Tibial artery (tissue), 4 donors: ENCODE measurements at regions not wholly inside any gene's neighbourhood (a gene's known extent, or its start where the extent isn't known, plus 50 kb on each side); places are given as distances from the start of the nearest gene placed in this dataset.

Experiments
- DNase-seq, 2 donors: peaks; one replicate each; pipeline ENCODE4 v3.0.0-alpha.2; 2019
- H3K27ac ChIP-seq, 2 donors: fragments of 200-600 bp; sonication (generic) in 1 of 2; 1 replicate in 1 of 2; 2 replicates in 1 of 2; pipeline ENCODE4 v1.5.1; 2018 to 2019; ENCODE audit warnings: mild to moderate bottlenecking in 1 of 2
- H3K27me3 ChIP-seq, 2 donors: fragments of 200-600 bp; sonication (generic) in 1 of 2; one replicate each; pipeline versions ENCODE4 v1.5.1 to v1.6.0; 2016 to 2019
- H3K36me3 ChIP-seq, 3 donors: fragments of 200-600 bp; sonication (generic) in 2 of 3; one replicate each; pipeline ENCODE4 v1.5.1; 2016 to 2019; ENCODE audit warnings: mild to moderate bottlenecking in 2 of 3
- H3K4me1 ChIP-seq, 4 donors: fragments of 200-600 bp; sonication (generic) in 2 of 4; 1 replicate in 3 of 4; 2 replicates in 1 of 4; pipeline ENCODE4 v1.5.1; 2016 to 2019
- H3K4me3 ChIP-seq, 2 donors: fragments of 200-600 bp; sonication (generic) in 1 of 2; 1 replicate in 1 of 2; 2 replicates in 1 of 2; pipeline ENCODE4 v1.5.1; 2018 to 2019; ENCODE audit warnings: mild to moderate bottlenecking in 2 of 2
- H3K9me3 ChIP-seq, 3 donors: fragments of 200-600 bp; sonication (generic) in 1 of 3; one replicate each; pipeline ENCODE4 v1.5.1; 2016 to 2019
- CTCF ChIP-seq, 2 experiments: fragments of 200-600 bp in 1 of 2; fragments of 450-650 bp in 1 of 2; IDR thresholded peaks; one replicate each; pipeline ENCODE4 v1.5.1; 2017 to 2019; ENCODE audit warnings: antibody characterized with exemption in 2 of 2, mild to moderate bottlenecking in 1 of 2, moderate library complexity in 1 of 2
- intact Hi-C: fragments of 100-400 bp; cut with DNase I; formaldehyde crosslinking; loops from one replicate; pipeline ENCODE4 v1.15.0; 2023; ENCODE audit warnings: low total_unique reads

GRCh38 chr9:31467075-31467474 is 917.4 kb upstream of the ACO1 start:
- Histone ChIP-seq H3K4me1 (no peaks in the 10 kb centered on the region), H3K4me3 (no peak overlapping the region), H3K27me3 (no peaks in the 10 kb centered on the region), H3K27ac (no peak overlapping the region), H3K9me3 (no peaks in the 10 kb centered on the region), H3K36me3 (no peaks in the 10 kb centered on the region)
- no peak for TF ChIP-seq CTCF (IDR thresholded peaks at IDR 0.05)
- DNase-seq = no peak
- intact Hi-C loops = no loop called here

GRCh38 chr9:31470051-31470450 is 914.4 kb upstream of the ACO1 start:
- no peaks in the 10 kb centered on the region for H3K27me3 ChIP-seq
- intact Hi-C loops = no loop called here
- H3K4me3 ChIP-seq = no peak overlapping the region
- H3K9me3 ChIP-seq = no peaks in the 10 kb centered on the region
- no peaks in the 10 kb centered on the region for H3K4me1 ChIP-seq
- no peak for DNase-seq
- H3K36me3 ChIP-seq = no peaks in the 10 kb centered on the region
- no peak overlapping the region for H3K27ac ChIP-seq
- TF ChIP-seq CTCF (IDR thresholded peaks at IDR 0.05) = no peak

- Histone ChIP-seq H3K9me3 (no peaks in the 10 kb centered on the region), H3K4me3 (no peak overlapping the region), H3K27ac (no peak overlapping the region), H3K36me3 (no peaks in the 10 kb centered on the region), H3K4me1 (no peaks in the 10 kb centered on the region), H3K27me3 (no peaks in the 10 kb centered on the region)
- TF ChIP-seq CTCF (IDR thresholded peaks at IDR 0.05) = no peak
- intact Hi-C loops = no loop called here
- no peak for DNase-seq
These were observed 913.4 kb upstream of the ACO1 start for GRCh38 chr9:31471010-31471409.

GRCh38 chr9:31486630-31487029 is 897.8 kb upstream of the ACO1 start:
- H3K4me1 ChIP-seq = no peaks in the 10 kb centered on the region
- intact Hi-C loops = no loop called here
- H3K27me3 ChIP-seq = no peaks in the 10 kb centered on the region
- no peak for TF ChIP-seq CTCF (IDR thresholded peaks at IDR 0.05)
- no peak overlapping the region for H3K4me3 ChIP-seq
- H3K36me3 ChIP-seq = no peaks in the 10 kb centered on the region
- H3K27ac ChIP-seq = no peak overlapping the region
- DNase-seq = no peak
- H3K9me3 ChIP-seq = no peaks in the 10 kb centered on the region

GRCh38 chr9:31490551-31491106 is 893.8 kb upstream of the ACO1 start:
- Histone ChIP-seq H3K27me3 (no peaks in the 10 kb centered on the region), H3K4me1 (no peaks in the 10 kb centered on the region), H3K27ac (no peak overlapping the region), H3K36me3 (no peaks in the 10 kb centered on the region), H3K9me3 (no peaks in the 10 kb centered on the region), H3K4me3 (no peak overlapping the region)
- no peak for DNase-seq
- intact Hi-C loops = no loop called here
- TF ChIP-seq CTCF (IDR thresholded peaks at IDR 0.05) = no peak

GRCh38 chr9:31492229-31492628 is 892.2 kb upstream of the ACO1 start:
- Histone ChIP-seq H3K4me3 (no peak overlapping the region), H3K27ac (no peak overlapping the region), H3K4me1 (no peaks in the 10 kb centered on the region), H3K36me3 (no peaks in the 10 kb centered on the region), H3K27me3 (no peaks in the 10 kb centered on the region), H3K9me3 (no peaks in the 10 kb centered on the region)
- TF ChIP-seq CTCF (IDR thresholded peaks at IDR 0.05) = no peak
- DNase-seq = no peak
- intact Hi-C loops = no loop called here
